ENCODE measurements at regions not wholly inside any gene's neighbourhood (a gene's known extent, or its start where the extent isn't known, plus 50 kb on each side); places are given as distances from the start of the nearest gene placed in this dataset.

- Histone ChIP-seq H3K27ac (ENCODE audit: low read depth in 2 of 2, low read length in 2 of 2) (no peak overlapping the region), H3K4me3 (ENCODE audit: low read length in 3 of 3) (no peak overlapping the region), H3K9ac (ENCODE audit: low read length in 3 of 3) (no peak overlapping the region), H3K36me3 (ENCODE audit: control insufficient read depth in 2 of 3, insufficient read depth in 3 of 3, low read length in 3 of 3) (no peaks in the 10 kb centered on the region), H3K9me3 (ENCODE audit: control insufficient read depth in 2 of 3, insufficient read depth in 1 of 3, low read length in 3 of 3) (no peaks in the 10 kb centered on the region), H3K4me1 (ENCODE audit: control insufficient read depth in 2 of 3, insufficient read depth in 2 of 3, low read depth in 1 of 3, low read length in 3 of 3) (peaks cover 0 to 4% (median 0%) of the 10 kb centered on the region in 3 donors), H3K27me3 (ENCODE audit: control insufficient read depth, insufficient read depth, low read length) (no peaks in the 10 kb centered on the region)
- DNase-seq (no peak), FAIRE-seq (no peak)
- no peak for TF ChIP-seq CTCF (IDR thresholded peaks at IDR 0.05; ENCODE audit: borderline replicate concordance, extremely low read depth, insufficient read depth)
- intact Hi-C loops (cut with DNase I) = no loop called here
These were observed 92.5 kb upstream of the ADGRL2 start for GRCh38 chr1:81708250-81708649.

GRCh38 chr1:81706650-81707435 is 93.9 kb upstream of the ADGRL2 start:
- Histone ChIP-seq H3K9ac (ENCODE audit: low read length in 3 of 3) (no peak overlapping the region), H3K27ac (ENCODE audit: low read depth in 2 of 2, low read length in 2 of 2) (no peak overlapping the region), H3K4me3 (ENCODE audit: low read length in 3 of 3) (no peak overlapping the region), H3K4me1 (ENCODE audit: control insufficient read depth in 2 of 3, insufficient read depth in 2 of 3, low read depth in 1 of 3, low read length in 3 of 3) (peaks cover 0 to 4% (median 0%) of the 10 kb centered on the region in 3 donors), H3K36me3 (ENCODE audit: control insufficient read depth in 2 of 3, insufficient read depth in 3 of 3, low read length in 3 of 3) (no peaks in the 10 kb centered on the region), H3K27me3 (ENCODE audit: control insufficient read depth, insufficient read depth, low read length) (no peaks in the 10 kb centered on the region), H3K9me3 (ENCODE audit: control insufficient read depth in 2 of 3, insufficient read depth in 1 of 3, low read length in 3 of 3) (no peaks in the 10 kb centered on the region)
- no peak for TF ChIP-seq CTCF (IDR thresholded peaks at IDR 0.05; ENCODE audit: borderline replicate concordance, extremely low read depth, insufficient read depth)
- intact Hi-C loops (cut with DNase I) = no loop called here
- DNase-seq = no peak
- FAIRE-seq = no peak

GRCh38 chr1:81703756-81704463 is 96.8 kb upstream of the ADGRL2 start:
- Histone ChIP-seq H3K9ac (ENCODE audit: low read length in 3 of 3) (no peak overlapping the region), H3K27me3 (ENCODE audit: control insufficient read depth, insufficient read depth, low read length) (no peaks in the 10 kb centered on the region)
- no peak for DNase-seq

More at GRCh38 chr1:81703756-81704463, 96.8 kb upstream of the ADGRL2 start:
- peaks cover 0 to 4% (median 0%) of the 10 kb centered on the region in 3 donors for H3K4me1 ChIP-seq (ENCODE audit: control insufficient read depth in 2 of 3, insufficient read depth in 2 of 3, low read depth in 1 of 3, low read length in 3 of 3)
- TF ChIP-seq CTCF (IDR thresholded peaks at IDR 0.05; ENCODE audit: borderline replicate concordance, extremely low read depth, insufficient read depth) = no peak
- H3K4me3 ChIP-seq (ENCODE audit: low read length in 3 of 3) = no peak overlapping the region
- no peaks in the 10 kb centered on the region for H3K9me3 ChIP-seq (ENCODE audit: control insufficient read depth in 2 of 3, insufficient read depth in 1 of 3, low read length in 3 of 3)
- no peak overlapping the region for H3K27ac ChIP-seq (ENCODE audit: low read depth in 2 of 2, low read length in 2 of 2)
- intact Hi-C loops (cut with DNase I) = no loop called here
- no peaks in the 10 kb centered on the region for H3K36me3 ChIP-seq (ENCODE audit: control insufficient read depth in 2 of 3, insufficient read depth in 3 of 3, low read length in 3 of 3)
- no peak for FAIRE-seq

All from kidney (tissue), 13 donors.